ENCODE measurements at regions not wholly inside any gene's neighbourhood (a gene's known extent, or its start where the extent isn't known, plus 50 kb on each side); places are given as distances from the start of the nearest gene placed in this dataset.

GRCh38 chr5:33308586-33308985 is 132.2 kb upstream of the TARS1 start:
- TF ChIP-seq TAF1 (IDR thresholded peaks at IDR 0.05; ENCODE audit: borderline replicate concordance, low read depth, low read length) (no peak), POLR2AphosphoS5 (IDR thresholded peaks at IDR 0.05; ENCODE audit: low read depth, low read length) (no peak), POLR2A (IDR thresholded peaks at IDR 0.05; ENCODE audit: low read depth, low read length) (no peak)
- FAIRE-seq (no peak), DNase-seq (ENCODE audit: insufficient read length) (no peak)

DNA sequence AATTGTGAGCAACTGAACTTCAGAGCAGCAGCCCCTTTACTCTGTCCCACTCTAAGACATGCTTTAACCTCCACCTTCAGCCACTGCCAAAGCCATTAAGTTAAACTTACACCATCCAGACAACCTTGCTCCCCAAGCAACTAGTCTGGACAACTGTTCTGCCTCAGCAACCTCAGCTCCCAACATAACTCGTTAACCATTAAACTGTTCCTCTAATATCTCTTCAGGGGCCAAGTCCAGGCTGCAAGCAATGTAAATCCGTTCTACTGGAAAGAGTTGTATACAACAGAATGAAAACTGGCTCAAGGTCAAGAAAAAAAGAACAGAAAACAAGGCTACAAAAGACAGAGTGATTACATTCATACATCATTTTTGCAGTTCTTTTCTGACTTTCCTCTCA is 131.7 kb upstream of the TARS1 start:
- DNase-seq (ENCODE audit: insufficient read length) (no peak), FAIRE-seq (no peak)
- TF ChIP-seq TAF1 (IDR thresholded peaks at IDR 0.05; ENCODE audit: borderline replicate concordance, low read depth, low read length) (no peak), POLR2A (IDR thresholded peaks at IDR 0.05; ENCODE audit: low read depth, low read length) (no peak), POLR2AphosphoS5 (IDR thresholded peaks at IDR 0.05; ENCODE audit: low read depth, low read length) (no peak)

DNA sequence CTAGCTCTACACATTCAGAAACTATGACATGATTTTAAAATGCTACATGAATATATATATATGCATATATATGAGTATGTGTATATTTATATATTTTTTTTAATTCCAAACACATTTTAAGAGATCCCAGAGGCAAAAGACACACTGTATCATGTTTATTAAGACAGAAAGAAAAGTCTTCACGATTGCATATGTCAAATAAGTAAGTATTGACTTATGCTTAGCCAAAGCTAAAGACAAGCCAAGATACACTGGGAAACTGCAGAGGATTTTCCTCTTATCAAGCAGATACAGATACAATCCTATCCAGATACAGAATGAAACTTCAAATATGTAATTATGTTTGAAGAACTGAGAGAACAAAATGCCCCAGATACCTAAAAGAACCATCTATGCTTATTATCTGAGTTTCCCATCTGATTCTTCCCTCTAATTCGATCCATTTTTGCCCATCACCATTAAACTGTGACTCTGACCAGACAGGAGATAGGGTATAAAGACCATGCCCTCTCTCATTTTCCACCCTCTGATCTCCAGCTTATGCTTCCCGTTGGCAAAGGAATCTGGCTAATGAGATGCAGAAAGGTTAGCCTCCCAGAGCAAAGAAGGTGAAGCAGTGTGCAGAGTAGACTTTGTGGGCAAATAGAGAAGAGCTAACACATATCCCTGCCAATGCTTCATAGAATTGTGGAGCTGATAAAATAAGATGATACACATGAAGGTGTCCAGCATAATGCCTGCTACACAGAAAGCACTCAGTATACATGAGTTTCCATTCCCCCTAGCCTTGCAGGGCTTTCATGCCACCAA is 131.0 kb upstream of the TARS1 start:
- DNase-seq (ENCODE audit: insufficient read length), result no peak
- TF ChIP-seq POLR2AphosphoS5 (IDR thresholded peaks at IDR 0.05; ENCODE audit: low read depth, low read length) (no peak), POLR2A (IDR thresholded peaks at IDR 0.05; ENCODE audit: low read depth, low read length) (no peak), TAF1 (IDR thresholded peaks at IDR 0.05; ENCODE audit: borderline replicate concordance, low read depth, low read length) (no peak)
- no peak for FAIRE-seq

- no peak for DNase-seq (ENCODE audit: insufficient read length)
- TF ChIP-seq POLR2AphosphoS5 (IDR thresholded peaks at IDR 0.05; ENCODE audit: low read depth, low read length) (no peak), TAF1 (IDR thresholded peaks at IDR 0.05; ENCODE audit: borderline replicate concordance, low read depth, low read length) (no peak)
- no peak for FAIRE-seq
These were observed 130.3 kb upstream of the TARS1 start for GRCh38 chr5:33310451-33310850.

DNA sequence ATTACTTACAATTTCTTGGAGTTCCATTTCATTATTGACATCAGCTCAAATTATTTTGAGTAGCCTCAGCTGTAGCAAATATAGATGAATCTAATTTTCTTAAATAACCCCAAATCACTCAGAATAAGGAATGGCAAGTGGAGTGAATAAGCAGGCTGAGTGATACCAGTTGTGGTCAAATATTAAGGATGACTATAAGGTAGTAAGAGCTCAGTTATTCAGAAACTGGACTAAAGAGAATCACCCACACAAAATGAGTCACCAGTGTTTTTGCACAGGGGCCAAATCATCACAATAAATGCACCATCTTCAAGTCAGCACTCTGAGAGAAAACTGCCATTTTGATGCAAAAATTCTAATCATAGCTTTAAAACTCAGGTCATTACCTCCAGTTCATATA is 128.9 kb upstream of the TARS1 start:
- TF ChIP-seq POLR2A (IDR thresholded peaks at IDR 0.05; ENCODE audit: low read depth, low read length), result no peak
- no peak for TF ChIP-seq POLR2AphosphoS5 (IDR thresholded peaks at IDR 0.05; ENCODE audit: low read depth, low read length)
- TF ChIP-seq TAF1 (IDR thresholded peaks at IDR 0.05; ENCODE audit: borderline replicate concordance, low read depth, low read length), result no peak
- DNase-seq (ENCODE audit: insufficient read length) (no peak), FAIRE-seq (no peak)

DNA sequence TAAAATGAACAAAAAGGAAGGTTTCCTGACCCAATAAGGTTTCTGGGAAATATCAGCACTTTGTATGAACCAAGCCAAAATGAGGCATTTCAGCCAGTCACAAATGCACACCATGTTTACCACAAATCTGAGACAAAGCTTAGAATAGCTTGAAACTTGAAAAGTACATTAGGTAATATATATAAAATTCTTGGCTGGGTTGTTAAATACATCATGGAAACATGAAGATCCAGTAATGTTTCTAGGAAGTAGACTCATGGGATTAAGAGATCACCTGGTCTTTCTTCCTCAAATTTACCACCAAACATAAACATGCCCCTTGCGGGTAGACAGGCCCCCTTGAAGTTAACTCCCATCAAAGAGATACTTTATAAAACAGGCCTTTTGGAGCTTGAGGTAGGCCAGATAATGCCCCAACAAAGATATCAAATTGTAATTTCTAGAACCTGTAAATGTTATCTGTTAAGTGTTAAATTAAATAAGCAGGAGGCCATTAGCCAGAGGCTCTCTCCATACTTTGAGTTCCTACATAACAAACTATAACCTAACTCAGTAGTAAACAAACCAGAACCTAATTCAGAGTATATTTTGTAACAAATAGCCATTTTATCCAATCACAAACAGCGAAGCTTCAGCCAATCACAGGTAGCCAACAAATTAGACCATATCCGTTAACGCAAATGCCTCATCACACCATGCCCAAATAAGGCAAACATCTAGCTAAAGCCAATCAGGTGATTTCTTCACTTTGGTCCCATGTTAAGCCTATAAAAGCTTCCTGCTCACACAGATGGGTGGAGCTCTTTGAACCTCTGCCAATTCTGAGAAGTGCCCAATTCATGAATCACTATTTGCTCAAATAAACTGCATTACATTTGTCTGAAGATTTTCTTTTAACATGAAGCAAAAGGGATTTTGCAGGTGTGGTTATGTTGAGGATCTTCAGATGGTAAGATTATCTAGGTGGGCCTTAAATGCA is 127.9 kb upstream of the TARS1 start:
- FAIRE-seq (no peak), DNase-seq (ENCODE audit: insufficient read length) (no peak)
- no peak for TF ChIP-seq POLR2AphosphoS5 (IDR thresholded peaks at IDR 0.05; ENCODE audit: low read depth, low read length)
- no peak for TF ChIP-seq POLR2A (IDR thresholded peaks at IDR 0.05; ENCODE audit: low read depth, low read length)
- no peak for TF ChIP-seq TAF1 (IDR thresholded peaks at IDR 0.05; ENCODE audit: borderline replicate concordance, low read depth, low read length)

GRCh38 chr5:33315189-33315588 is 125.6 kb upstream of the TARS1 start:
- TF ChIP-seq POLR2A (IDR thresholded peaks at IDR 0.05; ENCODE audit: low read depth, low read length) (no peak), TAF1 (IDR thresholded peaks at IDR 0.05; ENCODE audit: borderline replicate concordance, low read depth, low read length) (no peak), POLR2AphosphoS5 (IDR thresholded peaks at IDR 0.05; ENCODE audit: low read depth, low read length) (no peak)
- DNase-seq (ENCODE audit: insufficient read length) (no peak), FAIRE-seq (no peak)

DNA sequence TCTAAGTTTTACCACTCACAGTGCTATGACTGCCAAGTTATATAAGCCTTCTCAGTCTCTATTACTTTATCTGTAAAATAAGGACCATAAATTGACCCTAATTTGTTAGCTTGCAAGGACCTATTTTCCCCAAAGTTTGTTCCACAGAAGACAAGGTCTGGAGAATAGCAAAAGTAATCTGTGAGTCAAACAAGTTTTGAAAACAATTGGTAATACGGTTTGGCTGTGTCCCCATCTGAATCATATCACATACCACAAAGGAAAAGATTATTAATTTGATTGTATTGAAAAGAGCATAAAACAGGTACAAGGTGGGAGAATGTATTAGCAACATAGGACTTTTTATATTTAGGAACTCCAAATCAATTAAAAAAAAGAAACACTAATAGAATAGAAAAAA is 124.0 kb upstream of the TARS1 start:
- DNase-seq (ENCODE audit: insufficient read length), result no peak
- no peak for TF ChIP-seq POLR2AphosphoS5 (IDR thresholded peaks at IDR 0.05; ENCODE audit: low read depth, low read length)
- no peak for TF ChIP-seq POLR2A (IDR thresholded peaks at IDR 0.05; ENCODE audit: low read depth, low read length)
- TF ChIP-seq TAF1 (IDR thresholded peaks at IDR 0.05; ENCODE audit: borderline replicate concordance, low read depth, low read length), result no peak
- FAIRE-seq, result no peak

DNA sequence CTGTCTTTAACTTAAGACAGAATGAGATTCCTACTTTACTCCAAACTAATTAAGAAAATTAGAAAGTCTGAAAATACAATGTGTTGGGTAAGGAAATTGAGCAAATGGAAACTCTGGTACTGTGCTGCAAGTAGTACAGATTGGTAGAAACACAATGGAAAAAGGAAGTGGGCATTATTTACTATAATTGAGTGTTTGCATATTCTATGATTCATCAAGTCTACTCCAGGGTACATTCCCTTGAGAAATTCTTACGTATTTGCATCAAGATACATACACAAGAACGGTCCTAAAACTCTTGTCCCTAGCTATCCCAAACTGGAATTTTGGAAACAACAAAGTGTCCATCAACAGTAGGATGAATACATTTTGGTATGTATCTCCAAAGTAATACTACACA is 123.5 kb upstream of the TARS1 start:
- TF ChIP-seq TAF1 (IDR thresholded peaks at IDR 0.05; ENCODE audit: borderline replicate concordance, low read depth, low read length) (no peak), POLR2A (IDR thresholded peaks at IDR 0.05; ENCODE audit: low read depth, low read length) (no peak), POLR2AphosphoS5 (IDR thresholded peaks at IDR 0.05; ENCODE audit: low read depth, low read length) (no peak)
- no peak for DNase-seq (ENCODE audit: insufficient read length)
- no peak for FAIRE-seq

DNA sequence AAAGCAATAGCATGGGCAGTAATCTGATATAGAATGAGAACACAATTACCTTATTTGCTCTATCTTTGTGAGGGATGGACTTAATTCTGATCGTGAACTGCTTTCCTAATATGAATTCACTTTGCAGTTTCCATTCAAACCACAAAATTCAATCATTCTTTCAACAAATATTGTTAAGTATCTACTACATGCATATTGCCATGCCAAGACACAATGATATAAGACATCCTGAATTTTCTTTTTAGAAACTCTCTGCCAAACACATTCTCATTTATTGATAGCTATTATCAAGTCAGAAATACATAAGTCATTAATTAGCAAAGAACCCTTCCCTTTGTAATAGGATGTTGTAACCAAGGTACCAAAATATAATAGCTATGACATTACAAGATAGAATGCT is 121.6 kb upstream of the TARS1 start:
- FAIRE-seq (no peak), DNase-seq (ENCODE audit: insufficient read length) (no peak)
- TF ChIP-seq POLR2AphosphoS5 (IDR thresholded peaks at IDR 0.05; ENCODE audit: low read depth, low read length), result no peak
- no peak for TF ChIP-seq TAF1 (IDR thresholded peaks at IDR 0.05; ENCODE audit: borderline replicate concordance, low read depth, low read length)

DNA sequence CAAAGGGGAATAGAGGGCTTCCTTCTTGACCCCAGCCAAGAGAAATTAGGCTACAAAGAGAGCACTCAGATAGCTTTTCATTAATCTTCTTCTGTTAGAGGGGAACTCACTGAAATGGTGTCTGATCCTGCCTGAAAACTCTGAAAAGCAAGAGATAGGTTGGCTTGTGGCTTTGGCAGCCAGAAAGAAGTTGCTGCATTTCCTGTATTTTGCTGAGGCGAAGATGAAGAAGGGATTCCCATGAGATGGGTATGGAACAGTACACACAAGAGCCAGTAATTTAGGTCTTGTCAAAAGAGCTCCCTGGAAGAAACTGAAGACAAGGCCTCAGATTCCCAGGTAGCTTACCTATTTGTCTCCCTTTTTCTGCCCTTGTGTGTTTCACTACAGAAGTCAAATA is 120.9 kb upstream of the TARS1 start:
- no peak for DNase-seq (ENCODE audit: insufficient read length)
- FAIRE-seq, result no peak

More for the DNA sequence above, 120.9 kb upstream of the TARS1 start:
- TF ChIP-seq TAF1 (IDR thresholded peaks at IDR 0.05; ENCODE audit: borderline replicate concordance, low read depth, low read length), result no peak
- no peak for TF ChIP-seq POLR2A (IDR thresholded peaks at IDR 0.05; ENCODE audit: low read depth, low read length)
- no peak for TF ChIP-seq POLR2AphosphoS5 (IDR thresholded peaks at IDR 0.05; ENCODE audit: low read depth, low read length)
